ENCODE measurements at regions not wholly inside any gene's neighbourhood (a gene's known extent, or its start where the extent isn't known, plus 50 kb on each side); places are given as distances from the start of the nearest gene placed in this dataset.
"Not testable (repeated sequence)": the region's sequence is repeated elsewhere in the genome, so short reads cannot be mapped to it uniquely, and the experiment has no call there.

DNA sequence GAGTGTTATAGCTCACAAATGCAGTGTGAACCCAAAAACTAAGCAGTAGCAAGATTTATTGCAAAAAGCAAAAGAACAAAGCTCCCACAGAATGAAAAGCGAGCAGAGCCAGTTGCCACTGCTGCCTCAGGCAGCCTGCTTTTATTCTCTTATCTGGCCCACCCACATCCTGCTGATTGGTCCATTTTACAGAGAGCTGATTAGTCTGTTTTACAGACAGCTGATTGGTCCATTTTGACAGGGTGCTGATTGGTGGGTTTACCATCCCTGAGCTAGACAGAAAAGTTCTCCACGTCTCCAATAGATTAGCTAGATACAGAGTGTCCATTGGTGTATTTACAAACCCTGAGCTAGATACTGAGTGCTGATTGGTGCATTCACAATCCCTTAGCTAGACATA is 55.1 kb upstream of the VASH1 start:
- TF ChIP-seq POLR2A, POLR2AphosphoS5 (IDR thresholded peaks at IDR 0.05; ENCODE audit: low read depth, low read length): not testable (repeated sequence)
